GM12872 (cell line): ENCODE measurements at regions not wholly inside any gene's neighbourhood (a gene's known extent, or its start where the extent isn't known, plus 50 kb on each side); places are given as distances from the start of the nearest gene placed in this dataset.

Experiments used
- TF ChIP-seq, protein P1 (sequence below): IDR thresholded peaks from 3 replicates; pipeline ENCODE4 v1.5.1; 2011; ENCODE audit warnings: low read depth, mild to moderate bottlenecking, low read length, moderate library complexity; ENCODE audit not compliant: insufficient read depth

DNA sequence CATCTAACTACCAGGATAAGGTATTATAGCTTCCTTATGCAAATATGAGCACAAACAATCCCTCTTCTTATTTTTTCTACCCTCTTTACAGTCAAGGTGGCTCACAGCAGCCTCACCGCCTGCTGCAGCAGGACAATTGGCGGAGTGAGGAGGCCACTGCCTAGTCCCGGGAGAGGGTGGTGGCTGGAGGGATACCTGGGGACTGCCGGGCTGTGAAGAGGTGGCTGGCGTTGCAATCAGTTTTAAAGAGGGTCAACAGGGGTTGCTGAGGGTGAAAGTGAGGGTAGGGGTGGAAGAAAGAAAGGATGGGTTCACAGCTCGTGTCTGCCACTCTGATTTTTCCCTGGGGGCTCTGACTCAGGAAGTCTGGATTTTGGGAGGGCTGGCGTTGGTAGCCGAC, 105.1 kb upstream of the SLC6A6 start:
- TF ChIP-seq, protein P1, sequence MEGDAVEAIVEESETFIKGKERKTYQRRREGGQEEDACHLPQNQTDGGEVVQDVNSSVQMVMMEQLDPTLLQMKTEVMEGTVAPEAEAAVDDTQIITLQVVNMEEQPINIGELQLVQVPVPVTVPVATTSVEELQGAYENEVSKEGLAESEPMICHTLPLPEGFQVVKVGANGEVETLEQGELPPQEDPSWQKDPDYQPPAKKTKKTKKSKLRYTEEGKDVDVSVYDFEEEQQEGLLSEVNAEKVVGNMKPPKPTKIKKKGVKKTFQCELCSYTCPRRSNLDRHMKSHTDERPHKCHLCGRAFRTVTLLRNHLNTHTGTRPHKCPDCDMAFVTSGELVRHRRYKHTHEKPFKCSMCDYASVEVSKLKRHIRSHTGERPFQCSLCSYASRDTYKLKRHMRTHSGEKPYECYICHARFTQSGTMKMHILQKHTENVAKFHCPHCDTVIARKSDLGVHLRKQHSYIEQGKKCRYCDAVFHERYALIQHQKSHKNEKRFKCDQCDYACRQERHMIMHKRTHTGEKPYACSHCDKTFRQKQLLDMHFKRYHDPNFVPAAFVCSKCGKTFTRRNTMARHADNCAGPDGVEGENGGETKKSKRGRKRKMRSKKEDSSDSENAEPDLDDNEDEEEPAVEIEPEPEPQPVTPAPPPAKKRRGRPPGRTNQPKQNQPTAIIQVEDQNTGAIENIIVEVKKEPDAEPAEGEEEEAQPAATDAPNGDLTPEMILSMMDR, result no peak

DNA sequence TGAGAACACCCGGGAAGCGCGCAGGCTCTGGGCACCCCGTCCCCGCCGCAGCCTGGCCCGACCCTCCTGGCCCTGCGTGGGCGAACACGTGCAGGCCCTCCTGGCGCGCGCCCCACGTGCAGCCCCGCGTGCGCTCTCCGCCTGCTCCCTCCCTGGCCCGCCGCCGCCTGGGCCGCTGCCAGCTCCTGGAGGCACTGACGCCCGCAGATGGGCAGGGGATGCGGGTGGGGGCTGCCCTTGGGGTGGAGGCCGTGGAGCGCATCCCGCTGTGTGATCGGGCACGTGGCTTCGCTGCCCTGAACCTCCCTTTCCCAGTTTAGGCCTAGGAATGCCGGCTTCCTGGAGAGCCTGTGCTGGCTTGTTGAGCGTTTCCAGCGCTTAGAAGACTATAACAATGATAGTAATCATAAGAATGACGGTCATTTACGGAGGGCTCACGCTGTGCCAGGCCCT, 104.6 kb upstream of the SLC6A6 start:
- TF ChIP-seq, protein P1, result no peak

DNA sequence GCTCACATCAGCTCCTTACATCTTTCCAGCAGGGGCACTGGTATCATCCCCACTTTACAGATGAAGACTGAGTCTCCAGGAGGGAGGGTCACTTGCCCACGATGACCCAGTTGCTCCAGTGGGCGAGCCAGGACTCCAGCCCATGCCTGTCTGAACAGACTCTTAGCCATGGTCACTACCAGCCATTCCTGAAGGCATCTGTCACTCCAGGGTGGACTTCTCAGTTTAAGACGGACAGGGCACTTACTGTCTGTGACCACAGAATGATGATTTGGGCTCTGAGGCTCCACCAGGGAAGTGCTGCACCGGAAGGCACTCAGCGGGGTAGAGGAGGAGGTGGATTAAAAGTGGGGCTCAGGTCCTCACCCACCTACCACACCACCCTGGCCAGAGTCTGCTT, 104.0 kb upstream of the SLC6A6 start:
- TF ChIP-seq, protein P1, result no peak

DNA sequence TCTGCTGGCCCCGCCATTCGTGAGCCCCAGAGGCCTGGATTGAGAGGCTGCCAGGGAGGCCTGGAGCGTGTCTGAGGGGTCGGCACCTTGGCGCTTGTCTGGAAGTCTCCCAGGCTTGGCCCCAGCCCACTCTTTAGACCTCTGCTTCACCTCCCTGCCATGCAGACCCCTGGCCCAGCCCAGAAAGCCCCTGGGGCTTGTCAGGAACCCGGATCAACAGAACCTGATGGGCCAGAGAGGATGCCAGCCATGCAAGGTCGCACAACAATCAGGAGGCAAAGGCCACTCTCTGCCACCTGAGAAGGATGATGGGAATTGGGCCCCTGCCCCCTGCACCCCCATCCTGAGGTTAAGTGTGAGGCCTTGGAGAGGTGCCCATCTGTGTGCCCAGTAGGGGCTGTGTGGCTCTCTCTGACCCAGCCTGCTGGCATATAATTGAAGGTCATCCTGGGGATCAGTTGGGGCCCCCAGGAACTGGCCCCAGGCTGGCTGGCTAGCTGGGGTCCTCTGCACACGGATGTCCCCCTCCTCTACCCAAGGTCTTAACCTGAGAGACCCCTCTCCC, 103.3 kb upstream of the SLC6A6 start:
- TF ChIP-seq, protein P1, result no peak

DNA sequence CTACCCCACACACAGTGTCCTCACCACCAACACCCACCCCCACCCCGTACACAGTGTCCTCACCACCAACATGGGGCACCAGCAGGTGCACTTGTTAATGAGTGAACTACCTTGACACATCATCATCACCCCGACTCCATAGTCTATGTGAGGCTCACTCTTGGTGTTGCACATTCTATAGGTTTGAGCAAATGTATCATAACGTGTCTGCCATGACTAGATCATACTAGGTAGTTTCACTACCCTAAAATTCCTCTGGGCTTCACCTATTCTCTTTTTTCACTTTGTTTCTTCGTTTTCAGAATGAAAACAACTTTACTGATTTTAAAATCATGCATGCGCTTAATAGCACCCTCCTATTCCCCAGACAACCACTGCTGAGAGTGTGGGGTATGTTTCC, 102.6 kb upstream of the SLC6A6 start:
- TF ChIP-seq, protein P1, result no peak

DNA sequence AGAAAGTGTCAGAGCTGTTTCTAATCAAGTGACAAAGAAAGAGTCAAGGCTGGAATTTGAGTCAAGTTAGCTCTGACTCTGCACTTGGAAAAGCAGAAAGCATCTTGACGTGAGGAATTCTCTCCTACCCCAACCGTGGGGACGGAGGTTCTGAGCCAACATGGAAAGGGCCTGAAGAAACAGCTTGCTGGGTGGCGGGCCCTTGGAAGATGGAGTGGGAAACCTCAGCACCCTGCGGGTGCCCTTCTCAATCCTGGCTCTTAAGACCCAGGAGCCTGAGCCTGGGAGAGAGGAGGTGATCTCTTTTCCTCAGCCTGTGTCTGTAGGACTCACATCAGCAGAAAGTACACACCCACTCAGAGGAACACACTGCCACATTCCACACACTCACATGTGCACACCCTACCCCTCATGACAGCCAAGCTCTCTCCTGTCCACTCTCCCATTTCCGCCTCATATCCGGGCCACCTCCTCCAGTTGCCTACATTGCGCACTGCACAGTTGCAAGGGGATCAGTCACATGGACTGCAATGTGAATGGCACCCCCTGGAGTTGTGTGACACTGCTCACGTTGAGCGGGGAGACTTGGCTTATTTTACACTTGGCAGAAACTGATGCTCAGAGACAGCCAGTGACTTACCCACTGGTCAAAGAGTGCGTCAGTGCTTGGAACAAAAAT, 101.5 kb upstream of the SLC6A6 start:
- TF ChIP-seq, protein P1, result no peak

DNA sequence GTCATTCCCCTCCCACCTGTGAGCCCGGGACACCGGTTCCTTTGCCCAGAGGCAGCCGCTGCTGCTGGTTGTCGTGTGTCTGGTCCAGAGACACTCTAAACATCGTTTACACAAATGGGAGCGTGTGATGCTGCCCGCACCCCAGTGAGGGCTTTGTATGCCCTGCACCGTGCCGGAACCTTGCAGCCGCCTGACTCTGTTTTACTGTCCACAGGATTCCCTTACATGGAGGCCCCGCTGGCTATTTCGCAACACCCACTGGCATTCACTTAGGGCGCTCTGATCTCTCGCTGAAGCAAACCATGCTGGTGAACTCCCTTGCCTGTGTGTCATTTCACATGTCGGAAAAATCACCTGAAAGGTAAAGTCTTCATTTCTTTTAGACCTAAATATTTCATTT, 100.8 kb upstream of the SLC6A6 start:
- TF ChIP-seq, protein P1, result no peak
